HG02798 (cell line): ENCODE measurements at regions not wholly inside any gene's neighbourhood (a gene's known extent, or its start where the extent isn't known, plus 50 kb on each side); places are given as distances from the start of the nearest gene placed in this dataset.
"Not testable (repeated sequence)": the region's sequence is repeated elsewhere in the genome, so short reads cannot be mapped to it uniquely, and the experiment has no call there.

Source experiments
- ATAC-seq: cut with Tn5 transposase; IDR thresholded peaks from one replicate; pipeline ENCODE4 v1.9.1; 2021; ENCODE audit warnings: mild to moderate bottlenecking; ENCODE audit not compliant: unreplicated experiment, poor library complexity

DNA sequence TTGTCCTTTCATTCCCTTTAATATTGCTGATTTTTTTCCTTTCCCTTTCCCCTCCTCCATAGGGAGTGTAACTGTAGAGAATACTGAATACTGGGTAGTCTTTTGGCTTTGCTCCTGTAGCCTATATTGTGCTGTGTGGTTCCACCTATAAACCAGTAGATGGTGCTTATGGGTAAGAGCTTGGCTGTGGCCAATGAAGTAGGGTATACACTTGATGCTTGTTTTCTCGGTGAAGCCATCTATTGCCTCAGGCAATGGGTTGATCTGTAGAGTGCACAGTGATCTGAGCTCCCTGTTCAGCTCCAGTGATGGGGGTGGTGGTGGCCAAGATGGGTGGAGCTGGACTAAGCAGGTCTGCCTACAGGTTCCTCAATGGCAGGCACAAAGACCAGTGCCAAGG is 203.3 kb upstream of the IMPG1 start:
- ATAC-seq = peak; percentile 51

DNA sequence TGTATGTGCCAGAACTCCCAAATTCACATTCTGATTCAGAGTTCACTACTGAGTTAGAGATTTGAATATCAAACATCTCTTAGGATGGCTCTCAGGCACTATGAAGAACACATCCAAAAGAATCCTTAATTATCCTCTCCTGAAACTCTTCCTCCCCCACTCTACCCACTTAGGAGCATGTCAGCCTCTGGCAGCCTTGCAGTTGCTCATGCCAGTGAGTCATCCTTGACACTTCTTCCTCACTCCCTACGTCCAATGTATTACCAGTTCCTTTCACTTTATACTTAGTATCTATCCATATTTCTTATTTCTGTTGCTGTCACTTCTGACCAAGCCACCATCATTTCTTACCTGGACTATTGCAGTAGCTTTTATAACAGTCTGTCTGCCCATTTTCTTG is 192.0 kb upstream of the IMPG1 start:
- no peak for ATAC-seq

DNA sequence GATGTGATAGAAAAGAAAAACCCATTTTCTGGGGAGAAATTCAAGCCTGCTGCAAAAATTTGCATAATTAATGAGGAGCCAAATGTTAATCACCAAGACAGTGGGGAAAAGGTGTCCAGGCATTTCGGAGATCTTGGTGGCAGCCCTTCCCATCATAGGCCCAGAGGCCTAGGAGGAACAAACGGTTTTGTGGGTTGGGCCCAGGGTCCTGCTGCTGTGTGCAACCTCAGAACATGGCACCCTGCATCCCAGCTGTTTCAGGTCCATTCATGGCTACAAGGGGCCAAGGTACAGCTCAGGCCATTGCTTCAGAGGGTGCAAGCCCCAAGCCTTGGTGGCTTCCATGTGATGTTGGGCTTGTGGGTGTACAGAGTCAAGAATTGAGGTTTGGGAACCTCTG is 189.8 kb upstream of the IMPG1 start:
- no peak for ATAC-seq

DNA sequence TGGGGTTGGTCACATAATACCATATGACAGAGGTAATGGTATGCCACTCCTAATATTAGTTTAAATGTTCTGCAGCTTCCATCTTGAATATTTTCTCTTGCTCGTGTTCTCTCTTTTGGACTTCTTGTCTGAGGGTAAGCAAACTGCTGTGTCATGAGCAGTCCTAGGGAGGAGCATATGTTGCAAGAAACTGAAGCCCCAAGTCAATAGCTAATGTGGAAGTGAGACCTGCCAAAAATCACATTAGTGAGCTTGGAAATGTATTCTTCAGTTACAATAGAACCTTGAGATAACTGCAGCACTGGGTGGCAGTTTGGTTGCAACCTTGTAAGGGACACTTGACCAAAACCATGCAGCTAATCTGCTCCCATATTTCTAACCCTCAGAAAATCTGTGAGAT is 178.2 kb upstream of the IMPG1 start:
- peak; percentile 53 for ATAC-seq

DNA sequence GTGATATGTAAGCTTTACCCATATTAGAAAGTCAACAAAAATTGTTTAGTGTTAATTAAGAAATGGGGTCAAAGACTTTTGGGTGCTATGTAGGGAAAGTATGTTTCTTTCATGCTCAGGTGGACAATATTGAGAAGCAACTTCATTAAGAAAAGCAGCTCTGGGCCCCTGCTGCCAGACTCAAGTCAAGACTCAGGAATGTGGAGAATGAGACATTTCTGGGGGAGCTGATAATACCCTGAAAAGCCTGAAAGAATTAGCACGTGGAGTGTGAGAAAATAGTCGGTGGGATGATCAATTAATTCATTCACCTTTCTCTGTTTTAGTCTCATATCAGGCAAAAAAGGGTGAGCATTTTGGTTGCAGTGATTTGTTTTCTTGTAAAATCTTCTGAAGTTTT is 175.1 kb upstream of the IMPG1 start:
- no peak for ATAC-seq

DNA sequence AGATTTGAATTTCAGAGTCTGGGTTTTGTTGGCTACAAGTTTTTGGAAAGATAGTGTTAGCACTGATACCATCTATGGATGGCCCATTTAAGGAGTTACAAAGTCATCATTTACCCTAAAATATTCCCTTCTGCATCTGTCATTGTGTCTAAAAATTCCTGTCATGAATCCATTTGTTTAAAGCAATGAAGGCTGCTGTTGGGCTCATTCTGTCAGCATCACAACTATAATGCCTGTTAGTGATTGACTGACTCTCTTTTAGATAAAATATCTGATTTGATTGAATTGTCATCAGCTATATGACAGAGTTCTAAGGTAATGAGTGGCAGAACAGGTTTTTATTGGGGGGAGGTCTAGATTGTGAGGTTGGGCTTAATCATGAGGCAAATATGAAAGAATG is 167.6 kb upstream of the IMPG1 start:
- ATAC-seq = no peak

DNA sequence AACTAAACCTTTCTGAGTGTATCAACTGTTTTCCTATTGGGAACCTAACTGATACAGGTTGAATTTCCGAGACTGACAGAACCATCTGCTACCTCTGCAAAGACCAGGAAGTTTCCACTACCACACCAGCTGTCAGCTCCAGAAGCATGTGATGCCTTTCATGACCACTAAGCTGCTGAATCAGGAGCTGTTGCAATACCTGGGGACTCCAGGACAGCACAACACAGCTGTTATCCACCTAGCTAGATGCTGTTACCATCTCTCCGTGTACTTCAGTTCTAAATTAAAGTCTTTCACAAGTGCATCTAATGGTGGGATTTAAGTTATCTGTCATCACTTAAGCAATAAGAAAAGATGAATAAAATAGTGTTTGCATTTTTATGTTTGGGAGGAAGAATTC is 158.2 kb upstream of the IMPG1 start:
- no peak for ATAC-seq

DNA sequence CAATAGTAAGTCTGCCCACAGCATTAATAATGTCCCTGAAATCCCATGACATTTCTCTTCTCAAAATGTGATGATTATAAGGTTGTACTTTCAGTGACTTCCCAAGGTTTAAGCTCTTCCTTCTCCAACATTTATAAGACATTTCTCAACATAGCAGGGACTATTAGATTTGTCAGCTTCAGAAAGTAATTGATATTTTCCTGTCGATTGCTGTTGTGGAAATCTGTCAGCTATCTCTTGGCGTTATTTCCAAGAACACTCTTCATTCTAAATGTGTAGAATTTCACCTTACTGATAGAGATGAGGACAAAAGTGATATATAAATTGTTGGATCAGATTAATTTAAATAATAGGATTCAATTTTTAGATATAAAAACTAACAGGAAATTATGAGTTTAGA is 149.7 kb upstream of the IMPG1 start:
- no peak for ATAC-seq

DNA sequence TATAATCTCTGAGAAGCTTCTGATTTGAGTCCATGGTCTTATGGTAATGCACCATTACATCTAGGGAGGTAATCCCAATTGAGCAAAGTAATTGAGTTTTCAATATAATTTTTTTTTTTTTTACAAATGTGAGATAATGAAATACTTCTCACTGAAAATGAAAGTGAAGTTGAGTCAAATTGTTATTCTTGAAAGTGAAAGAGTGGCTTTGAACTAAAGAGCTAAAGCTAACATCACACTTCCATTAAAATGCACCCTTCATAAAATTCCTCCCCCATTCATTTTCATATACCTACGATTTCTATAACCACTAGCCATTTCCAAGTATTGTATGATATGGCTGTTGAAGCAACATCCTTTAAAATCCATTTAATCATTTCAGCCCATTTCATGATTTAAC is 149.1 kb upstream of the IMPG1 start:
- ATAC-seq = no peak

DNA sequence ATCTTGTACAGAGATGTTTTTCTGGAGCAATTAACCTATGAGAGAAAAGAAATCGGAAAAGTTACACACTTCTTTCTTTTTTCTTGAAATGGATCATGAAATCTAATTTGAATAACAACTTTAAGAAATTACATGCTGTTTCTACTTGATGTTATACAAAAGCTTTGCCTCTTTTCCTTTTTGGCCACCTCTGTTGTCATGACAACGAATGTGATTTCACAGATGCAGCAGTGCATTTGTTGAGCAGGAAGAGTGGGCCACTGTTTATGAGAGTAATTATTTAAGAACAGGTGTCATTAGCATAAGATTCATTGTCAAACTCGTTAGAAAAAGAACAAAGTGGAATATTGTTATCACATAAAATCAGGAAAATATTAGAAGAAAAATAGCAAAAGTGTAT is 148.3 kb upstream of the IMPG1 start:
- no peak for ATAC-seq

DNA sequence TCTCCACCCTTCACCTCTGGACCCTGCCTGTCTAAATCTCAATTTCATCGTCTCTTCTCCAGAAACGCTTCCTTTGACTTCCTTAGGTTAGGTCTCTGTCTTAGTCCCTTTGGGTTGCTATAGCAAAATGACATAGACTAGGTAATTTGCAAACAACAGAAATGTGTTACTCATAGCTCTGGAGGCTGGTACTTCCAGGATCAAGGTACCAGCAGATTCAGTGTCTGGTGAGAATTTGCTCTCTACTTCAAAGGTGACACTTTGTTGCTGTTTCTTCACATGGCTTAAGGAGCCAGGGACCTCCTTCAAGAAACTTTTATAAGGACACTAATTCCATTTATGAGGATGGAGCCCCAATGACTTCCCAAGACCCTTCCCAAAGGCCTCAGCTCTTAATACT is 145.1 kb upstream of the IMPG1 start:
- ATAC-seq = no peak

DNA sequence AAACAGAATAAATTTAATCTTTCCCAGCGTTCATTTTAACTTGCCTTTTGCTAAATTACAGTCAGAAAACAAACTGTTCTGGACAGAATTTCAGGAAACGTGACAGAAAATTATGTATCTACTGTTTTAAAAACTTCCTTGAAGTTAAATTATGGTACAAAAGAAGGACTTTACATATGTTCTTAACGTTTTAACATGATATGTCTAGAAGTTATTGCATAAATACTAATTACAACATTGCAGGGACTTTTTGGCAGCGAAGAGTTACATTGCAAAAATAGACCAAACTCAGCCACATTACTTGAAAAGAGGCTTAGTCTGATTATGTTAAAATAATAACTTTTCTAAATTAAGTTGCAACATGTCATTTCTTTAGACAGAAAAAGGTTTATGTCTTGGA is 142.1 kb upstream of the IMPG1 start:
- no peak for ATAC-seq

DNA sequence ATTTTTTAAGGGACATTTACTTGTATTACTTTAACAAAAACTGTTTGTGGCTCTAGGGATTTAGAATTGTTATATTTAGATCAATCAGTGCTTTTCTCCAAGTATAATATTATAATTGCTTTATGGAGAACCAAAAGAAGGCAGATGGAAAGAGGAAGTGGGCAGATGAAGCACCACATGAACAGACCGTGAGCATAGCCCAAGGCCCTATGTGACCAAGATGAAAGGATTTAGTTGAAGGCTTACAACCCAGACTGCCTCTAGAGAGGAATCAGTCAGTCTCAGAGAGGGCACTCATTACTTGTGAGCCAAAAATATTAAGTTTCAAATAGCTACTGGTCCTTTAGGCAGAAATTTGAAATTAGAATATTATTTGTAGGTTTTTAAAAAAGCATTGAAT is 102.3 kb upstream of the IMPG1 start:
- ATAC-seq = no peak

DNA sequence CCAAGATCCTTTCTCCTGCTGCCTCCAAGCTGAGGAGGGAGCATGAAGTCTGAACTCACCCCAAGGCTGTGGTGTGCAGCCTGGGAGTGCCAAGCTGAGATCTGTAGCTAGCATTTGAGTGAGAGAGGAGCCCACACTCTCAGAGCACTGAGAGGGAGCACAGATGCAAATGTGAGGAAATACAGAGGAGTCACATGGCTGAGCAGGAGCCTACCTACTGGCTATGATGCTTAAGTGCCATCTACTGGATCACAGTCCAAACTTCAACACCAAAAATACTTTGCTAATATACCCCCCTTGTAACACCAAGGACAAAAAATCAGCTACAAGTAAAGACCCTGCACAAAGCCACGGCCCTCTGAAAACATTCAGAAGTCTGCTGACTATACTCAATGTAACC is 94.4 kb upstream of the IMPG1 start:
- no peak for ATAC-seq

DNA sequence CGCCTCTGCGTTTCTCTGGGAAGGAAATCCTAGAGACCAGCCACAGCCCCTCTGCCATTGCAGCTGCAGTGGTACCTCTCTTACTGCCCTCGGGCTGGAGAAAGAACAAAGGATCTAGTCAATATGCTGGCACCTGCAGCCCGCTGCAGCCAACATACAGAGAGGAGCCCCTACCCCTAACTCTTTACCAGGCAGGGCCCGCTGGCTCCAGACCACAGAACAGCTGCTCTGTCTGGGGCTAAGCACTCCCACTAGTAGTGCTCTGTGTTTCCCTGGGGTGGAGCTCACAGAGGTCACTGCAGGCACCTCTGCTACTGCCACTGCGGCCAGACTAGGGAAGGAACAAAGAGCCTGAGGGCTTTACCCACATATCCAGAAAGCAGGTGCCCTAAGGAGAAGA is 93.8 kb upstream of the IMPG1 start:
- ATAC-seq = no peak

DNA sequence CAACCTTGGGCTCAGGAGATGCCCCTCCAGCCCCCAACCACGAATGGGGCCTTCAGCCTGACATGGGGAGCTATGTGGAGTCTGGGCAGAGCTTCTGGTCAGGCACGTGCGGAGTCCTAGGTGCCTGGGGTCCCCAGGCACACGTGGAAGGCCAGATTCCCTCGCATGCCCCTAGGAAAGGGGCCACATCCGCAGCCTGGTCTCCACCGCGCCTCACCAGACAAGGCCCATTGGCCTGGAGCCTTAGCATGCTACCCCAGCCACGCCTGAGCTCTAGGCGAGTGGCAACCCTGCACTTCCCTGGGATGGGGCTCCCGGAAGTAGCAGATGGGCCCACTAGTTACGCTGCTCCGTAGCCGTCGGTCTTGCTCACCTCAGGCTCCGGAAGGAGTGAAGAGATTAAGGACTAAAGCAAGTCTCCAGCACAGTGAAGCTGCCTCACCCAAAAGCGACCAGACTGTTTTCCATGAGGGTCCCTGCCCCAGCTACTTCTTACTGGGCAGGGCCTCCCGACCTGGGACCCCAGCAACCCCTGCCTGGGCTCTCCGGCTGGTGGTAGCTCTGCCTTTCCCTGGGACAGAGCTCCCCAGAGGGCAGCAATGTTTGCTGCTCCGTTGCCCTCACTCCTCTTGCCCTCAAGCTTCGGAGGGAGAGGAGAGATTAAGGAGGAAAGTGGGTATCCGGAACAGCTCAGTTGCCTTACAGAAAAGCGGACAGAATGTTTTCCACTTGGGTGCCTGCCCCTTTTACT is 93.2 kb upstream of the IMPG1 start:
- no peak for ATAC-seq

DNA sequence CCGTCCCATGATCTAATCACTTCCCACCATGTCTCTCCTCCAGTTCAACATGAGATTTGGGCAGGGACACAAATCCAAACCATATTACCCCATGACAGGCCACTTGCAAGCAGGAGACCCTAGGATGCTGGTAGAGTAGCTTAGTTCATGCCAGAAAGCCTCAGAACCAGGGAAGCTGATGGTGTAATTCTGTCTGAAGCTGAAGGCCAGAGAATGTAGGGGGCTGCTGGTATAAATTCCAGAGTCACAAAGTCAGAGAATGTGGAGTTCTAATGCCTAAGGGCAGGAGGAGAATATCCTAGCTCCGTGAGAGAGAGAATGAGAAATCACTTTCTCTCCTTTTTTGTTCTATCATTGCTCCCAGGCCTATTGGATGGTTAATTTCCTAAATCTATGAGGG is 90.3 kb upstream of the IMPG1 start:
- no peak for ATAC-seq

DNA sequence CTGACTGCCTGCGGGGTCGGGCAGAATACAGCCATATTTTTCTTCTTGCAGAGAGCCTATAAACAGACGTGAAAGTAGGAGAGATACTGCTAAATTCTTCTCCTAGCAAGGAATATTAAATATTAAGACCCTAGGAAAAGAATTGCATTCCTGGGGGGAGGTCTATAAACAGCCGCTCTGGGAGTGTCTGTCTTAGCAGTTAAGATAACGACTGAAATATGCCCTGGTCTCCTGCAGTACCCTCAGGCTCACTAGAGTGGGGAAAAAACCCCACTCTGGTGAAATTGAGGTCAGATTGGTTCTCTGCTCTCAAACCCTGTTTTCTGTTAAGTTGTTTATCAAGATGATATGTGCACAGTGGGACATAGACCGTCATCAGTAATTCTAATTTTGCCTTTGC is 85.3 kb upstream of the IMPG1 start:
- ATAC-seq = not testable (repeated sequence)

DNA sequence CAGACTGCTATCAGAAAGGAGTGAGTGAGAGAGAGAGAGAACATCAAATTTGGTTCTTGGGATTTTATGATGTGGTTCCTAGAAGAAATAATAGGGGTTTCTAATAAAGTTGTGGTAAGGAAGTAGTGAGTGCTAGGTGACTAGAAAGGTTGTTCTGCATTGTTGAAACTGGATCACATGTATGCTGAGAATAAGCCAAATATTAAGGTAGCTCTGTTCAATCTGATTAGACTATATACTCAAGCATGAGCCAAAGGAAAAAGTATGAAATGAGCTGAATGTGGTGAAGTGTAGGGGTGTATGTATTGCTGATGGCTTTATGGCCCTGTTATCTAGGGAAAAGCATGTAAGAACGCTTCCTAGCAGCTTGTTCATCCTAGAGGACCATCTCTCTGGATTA is 63.0 kb upstream of the IMPG1 start:
- ATAC-seq = no peak

DNA sequence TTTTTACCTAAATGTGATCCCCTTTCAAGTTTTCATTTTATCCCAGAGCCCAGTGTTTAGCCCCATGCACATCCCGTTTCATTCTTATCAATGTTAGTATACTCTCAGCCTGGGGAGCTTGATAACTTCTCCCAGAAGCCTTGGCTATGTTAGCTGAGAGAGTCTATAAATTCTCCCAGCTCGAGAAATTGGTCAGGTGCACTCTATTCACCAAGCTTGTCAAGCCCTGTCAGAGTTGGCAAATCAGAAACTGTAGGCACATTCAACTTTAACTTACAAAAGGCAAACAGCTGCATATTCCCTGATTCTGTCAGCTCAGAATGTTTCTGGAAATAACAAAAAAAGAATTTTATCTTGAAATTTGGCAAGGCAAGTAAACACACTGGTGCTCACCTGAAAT is 62.2 kb upstream of the IMPG1 start:
- no peak for ATAC-seq

DNA sequence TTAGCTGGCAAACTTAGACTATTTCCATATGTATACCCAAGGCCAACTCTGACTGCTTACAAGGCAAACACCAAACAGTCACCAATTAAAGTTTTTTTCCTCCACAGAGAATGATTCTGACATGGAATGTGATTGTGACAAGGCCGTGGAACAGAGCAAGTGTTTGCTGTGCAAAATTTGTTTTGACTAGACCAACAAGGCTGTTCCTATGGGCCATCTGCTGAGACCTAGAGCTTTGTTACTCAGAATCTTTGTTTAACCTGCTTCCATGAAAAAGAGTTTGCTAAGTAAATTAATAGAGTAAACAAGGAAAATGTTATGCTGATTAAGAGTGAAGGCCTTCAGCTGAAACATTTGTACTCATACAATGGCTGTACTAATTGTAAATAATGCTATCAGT is 51.6 kb upstream of the IMPG1 start:
- no peak for ATAC-seq
